HL-60 (cell line): ENCODE measurements at regions not wholly inside any gene's neighbourhood (a gene's known extent, or its start where the extent isn't known, plus 50 kb on each side); places are given as distances from the start of the nearest gene placed in this dataset.

Experiments used
- CTCF ChIP-seq: IDR thresholded peaks from one replicate; pipeline ENCODE4 v1.5.1; 2011; ENCODE audit warnings: low read length, control low read depth, inconsistent platforms; ENCODE audit not compliant: insufficient read depth
- POLR2AphosphoS5 ChIP-seq: IDR thresholded peaks from 2 replicates; pipeline ENCODE4 v1.6.1; 2012; ENCODE audit warnings: low read depth
- SPI1 ChIP-seq: IDR thresholded peaks from 2 replicates; pipeline ENCODE4 v1.6.1; 2012; ENCODE audit warnings: low read depth, mild to moderate bottlenecking, borderline replicate concordance

DNA sequence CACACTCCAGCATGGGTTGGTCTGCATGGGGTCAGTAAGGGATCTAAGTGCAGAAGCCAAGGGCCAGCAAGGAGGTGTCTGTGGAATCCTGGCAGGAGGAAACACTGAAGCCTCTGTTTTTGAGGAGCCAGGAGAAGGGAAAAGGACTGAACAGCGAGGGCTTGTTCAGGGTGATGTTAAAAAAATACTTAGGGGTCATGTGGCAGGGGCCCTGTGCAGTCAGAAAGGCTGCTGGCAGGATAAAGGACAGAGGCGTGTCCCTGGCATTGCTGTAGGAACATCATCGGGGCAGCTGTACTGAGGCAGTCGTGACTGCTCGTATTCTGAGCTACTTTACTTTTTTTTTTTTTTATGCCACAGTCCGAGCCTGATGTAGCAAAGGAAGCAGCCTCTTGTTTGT, 127.1 kb upstream of the ZFP64 start:
- TF ChIP-seq CTCF (no peak), POLR2AphosphoS5 (no peak), SPI1 (no peak)
